Spinal cord (tissue), 9 donors: ENCODE measurements at regions not wholly inside any gene's neighbourhood (a gene's known extent, or its start where the extent isn't known, plus 50 kb on each side); places are given as distances from the start of the nearest gene placed in this dataset.
"Not testable (repeated sequence)": the region's sequence is repeated elsewhere in the genome, so short reads cannot be mapped to it uniquely, and the experiment has no call there.

Source experiments
- DNase-seq, 6 donors: peaks; one replicate each; pipeline versions ENCODE4 v3.0.0 to v3.0.0-alpha.2; 2013 to 2015; ENCODE audit warnings: low spot score in 6 of 6, low read depth in 4 of 6
- H3K27ac ChIP-seq: one replicate; pipeline ENCODE4 v1.5.1; 2013; ENCODE audit warnings: low read depth, low read length, control low read depth
- H3K27me3 ChIP-seq: one replicate; pipeline ENCODE4 v1.6.1; 2013; ENCODE audit warnings: low read length; ENCODE audit not compliant: control insufficient read depth, insufficient read depth
- H3K36me3 ChIP-seq: one replicate; pipeline ENCODE4 v1.6.1; 2013; ENCODE audit warnings: low read length; ENCODE audit not compliant: control insufficient read depth, insufficient read depth
- H3K4me1 ChIP-seq: one replicate; pipeline ENCODE4 v1.6.1; 2013; ENCODE audit warnings: low read length; ENCODE audit not compliant: control insufficient read depth, insufficient read depth
- H3K4me3 ChIP-seq: one replicate; pipeline ENCODE4 v1.5.1; 2013; ENCODE audit warnings: low read depth, low read length, control low read depth
- H3K9me3 ChIP-seq: one replicate; pipeline ENCODE4 v1.6.1; 2013; ENCODE audit warnings: low read length; ENCODE audit not compliant: control insufficient read depth, insufficient read depth
- WGBS: methylation state at CpG from one replicate; pipeline ENCODE4 v1.1.5; 2013; ENCODE audit warnings: missing lambda C conversion rate; ENCODE audit not compliant: insufficient coverage; 5-methylcytosine and 5-hydroxymethylcytosine counted together
- donor health status: healthy.

- Histone ChIP-seq H3K9me3 (no peaks in the 10 kb centered on the region), H3K27me3 (no peaks in the 10 kb centered on the region), H3K27ac (no peak overlapping the region), H3K4me3 (no peak overlapping the region), H3K4me1 (no peaks in the 10 kb centered on the region), H3K36me3 (no peaks in the 10 kb centered on the region)
- no CpG with 5 or more reads among the region's 4 CpGs for WGBS
- no peak for DNase-seq
These were observed 294.9 kb downstream of the GUCY2F start for GRCh38 chrX:109186939-109187338.

- Histone ChIP-seq H3K4me1 (no peaks in the 10 kb centered on the region), H3K4me3 (no peak overlapping the region), H3K27ac (no peak overlapping the region), H3K27me3 (no peaks in the 10 kb centered on the region), H3K9me3 (no peaks in the 10 kb centered on the region), H3K36me3 (no peaks in the 10 kb centered on the region)
- DNase-seq, result no peak
These were observed 297.3 kb downstream of the GUCY2F start for GRCh38 chrX:109184506-109185139.

- H3K27me3 ChIP-seq, result peaks cover 3% of the 10 kb centered on the region
- no peaks in the 10 kb centered on the region for H3K9me3 ChIP-seq
- no peak overlapping the region for H3K27ac ChIP-seq
- no peaks in the 10 kb centered on the region for H3K36me3 ChIP-seq
- H3K4me3 ChIP-seq, result no peak overlapping the region
- WGBS, result no CpG with 5 or more reads among the region's 4 CpGs
- no peaks in the 10 kb centered on the region for H3K4me1 ChIP-seq
- DNase-seq, result no peak
These were observed 309.7 kb downstream of the GUCY2F start for GRCh38 chrX:109172091-109172602.

- Histone ChIP-seq H3K27ac (no peak overlapping the region), H3K36me3 (no peaks in the 10 kb centered on the region), H3K9me3 (peaks cover 3% of the 10 kb centered on the region), H3K4me1 (no peaks in the 10 kb centered on the region), H3K4me3 (no peak overlapping the region), H3K27me3 (no peaks in the 10 kb centered on the region)
- DNase-seq, result no peak
- 92% methylated on average over 1 of the region's 1 CpG for WGBS
These were observed 326.7 kb downstream of the GUCY2F start for GRCh38 chrX:109155161-109155560.

- not testable (repeated sequence) for H3K4me1 ChIP-seq, H3K27ac ChIP-seq, H3K36me3 ChIP-seq, H3K4me3 ChIP-seq, H3K27me3 ChIP-seq, DNase-seq, H3K9me3 ChIP-seq
- WGBS, result 70% methylated on average over 1 of the region's 1 CpG
These were observed 337.7 kb downstream of the GUCY2F start for GRCh38 chrX:109144173-109144572.

GRCh38 chrX:109140463-109140862 is 341.4 kb downstream of the GUCY2F start:
- Histone ChIP-seq H3K9me3 (peaks cover 2% of the 10 kb centered on the region), H3K4me3 (no peak overlapping the region), H3K27ac (no peak overlapping the region), H3K36me3 (no peaks in the 10 kb centered on the region), H3K27me3 (no peaks in the 10 kb centered on the region), H3K4me1 (no peaks in the 10 kb centered on the region)
- DNase-seq, result no peak

- H3K4me1 ChIP-seq, result no peaks in the 10 kb centered on the region
- no peak overlapping the region for H3K4me3 ChIP-seq
- H3K36me3 ChIP-seq, result no peaks in the 10 kb centered on the region
- no peak overlapping the region for H3K27ac ChIP-seq
- H3K27me3 ChIP-seq, result no peaks in the 10 kb centered on the region
- DNase-seq, result no peak
- peaks cover 3% of the 10 kb centered on the region for H3K9me3 ChIP-seq
These were observed 347.1 kb downstream of the GUCY2F start for GRCh38 chrX:109134777-109135176.

GRCh38 chrX:109125304-109125703 is 356.6 kb downstream of the GUCY2F start:
- Histone ChIP-seq H3K4me3 (no peak overlapping the region), H3K36me3 (no peaks in the 10 kb centered on the region), H3K27me3 (no peaks in the 10 kb centered on the region), H3K4me1 (no peaks in the 10 kb centered on the region), H3K27ac (no peak overlapping the region), H3K9me3 (no peaks in the 10 kb centered on the region)
- DNase-seq, result no peak
- WGBS, result 84% methylated on average over 2 of the region's 3 CpGs

GRCh38 chrX:109089359-109089758 is 353.0 kb upstream of the IRS4 start:
- 84% methylated on average over 4 of the region's 4 CpGs for WGBS
- Histone ChIP-seq H3K4me1 (no peaks in the 10 kb centered on the region), H3K4me3 (no peak overlapping the region), H3K27ac (no peak overlapping the region), H3K27me3 (no peaks in the 10 kb centered on the region), H3K36me3 (no peaks in the 10 kb centered on the region), H3K9me3 (peaks cover 2% of the 10 kb centered on the region)
- DNase-seq, result no peak

- Histone ChIP-seq H3K4me3 (no peak overlapping the region), H3K9me3 (no peaks in the 10 kb centered on the region), H3K4me1 (no peaks in the 10 kb centered on the region), H3K27me3 (no peaks in the 10 kb centered on the region), H3K36me3 (no peaks in the 10 kb centered on the region), H3K27ac (no peak overlapping the region)
- WGBS, result 56% methylated on average over 1 of the region's 1 CpG
- no peak for DNase-seq
These were observed 341.4 kb upstream of the IRS4 start for GRCh38 chrX:109077788-109078187.
